ENCODE measurements at regions not wholly inside any gene's neighbourhood (a gene's known extent, or its start where the extent isn't known, plus 50 kb on each side); places are given as distances from the start of the nearest gene placed in this dataset.

- Histone ChIP-seq H3K4me3 (ENCODE audit: low read depth in 2 of 2, low read length in 2 of 2) (no peak overlapping the region), H3K27me3 (ENCODE audit: control insufficient read depth, insufficient read depth, low read length) (no peaks in the 10 kb centered on the region), H3K27ac (ENCODE audit: low read length) (no peak overlapping the region), H3K36me3 (ENCODE audit: control insufficient read depth, insufficient read depth, low read length) (no peaks in the 10 kb centered on the region), H3K9me3 (ENCODE audit: control insufficient read depth, insufficient read depth, low read depth, low read length) (no peaks in the 10 kb centered on the region), H3K4me1 (ENCODE audit: control insufficient read depth, insufficient read depth, low read length) (no peaks in the 10 kb centered on the region)
- CTCF ChIA-PET, result no interaction called here
- BruUV-seq (replicated peaks), result no TSS peak
- ATAC-seq (no peak), DNase-seq (ENCODE audit: low read depth, low spot score) (no peak)
- POLR2A ChIA-PET, result no interaction called here
- intact Hi-C loops (cut with micrococcal nuclease; ENCODE audit: unreplicated experiment) (no loop called here), in situ Hi-C loops (cut with HindIII; ENCODE audit: low pct_unique_long_range_greater_than_20kb, low sequenced_read_pairs) (no loop called here)
- TF ChIP-seq CTCF (IDR thresholded peaks at IDR 0.05), result no peak
- TF ChIP-seq REST (IDR thresholded peaks at IDR 0.05; ENCODE audit: insufficient read depth in 1 of 2, low read depth in 2 of 2, low read length in 1 of 2), result no peak
- TF ChIP-seq POLR2AphosphoS5 (IDR thresholded peaks at IDR 0.05; ENCODE audit: low read depth, low read length), result no peak
- TF ChIP-seq SIN3A (IDR thresholded peaks at IDR 0.05; ENCODE audit: borderline replicate concordance, insufficient read depth, low read depth, low read length), result no peak
- TF ChIP-seq TCF7L2 (IDR thresholded peaks at IDR 0.05; ENCODE audit: low read depth, low read length), result no peak
These were observed 769.3 kb downstream of the VGLL3 start for GRCh38 chr3:86221601-86222000.

- no TSS peak for BruUV-seq (replicated peaks)
- Histone ChIP-seq H3K9me3 (ENCODE audit: control insufficient read depth, insufficient read depth, low read depth, low read length) (no peaks in the 10 kb centered on the region), H3K27me3 (ENCODE audit: control insufficient read depth, insufficient read depth, low read length) (no peaks in the 10 kb centered on the region), H3K4me1 (ENCODE audit: control insufficient read depth, insufficient read depth, low read length) (no peaks in the 10 kb centered on the region), H3K4me3 (ENCODE audit: low read depth in 2 of 2, low read length in 2 of 2) (no peak overlapping the region), H3K36me3 (ENCODE audit: control insufficient read depth, insufficient read depth, low read length) (no peaks in the 10 kb centered on the region), H3K27ac (ENCODE audit: low read length) (no peak overlapping the region)
- TF ChIP-seq POLR2AphosphoS5 (IDR thresholded peaks at IDR 0.05; ENCODE audit: low read depth, low read length) (no peak), REST (IDR thresholded peaks at IDR 0.05; ENCODE audit: insufficient read depth in 1 of 2, low read depth in 2 of 2, low read length in 1 of 2) (no peak), TCF7L2 (IDR thresholded peaks at IDR 0.05; ENCODE audit: low read depth, low read length) (no peak), SIN3A (IDR thresholded peaks at IDR 0.05; ENCODE audit: borderline replicate concordance, insufficient read depth, low read depth, low read length) (no peak), CTCF (IDR thresholded peaks at IDR 0.05) (no peak)
- ChIA-PET POLR2A (no interaction called here), CTCF (no interaction called here)
- ATAC-seq (no peak), DNase-seq (ENCODE audit: low read depth, low spot score) (no peak)
- in situ Hi-C loops (cut with HindIII; ENCODE audit: low pct_unique_long_range_greater_than_20kb, low sequenced_read_pairs), result no loop called here
- intact Hi-C loops (cut with micrococcal nuclease; ENCODE audit: unreplicated experiment), result no loop called here
These were observed 782.2 kb downstream of the VGLL3 start for GRCh38 chr3:86208772-86209171.

Data from Panc1 (cell line).